ENCODE measurements at regions not wholly inside any gene's neighbourhood (a gene's known extent, or its start where the extent isn't known, plus 50 kb on each side); places are given as distances from the start of the nearest gene placed in this dataset.

- Histone ChIP-seq H3K4me1 (no peaks in the 10 kb centered on the region), H3K9me3 (no peaks in the 10 kb centered on the region), H3K4me3 (no peak overlapping the region), H3K27ac (no peak overlapping the region), H3K27me3 (no peaks in the 10 kb centered on the region), H3K36me3 (no peaks in the 10 kb centered on the region)
- DNase-seq: no peak
- WGBS, 2 donors (ENCODE audit: low coverage in 1 of 2): 72 to 74% methylated on average over 2 of the region's 2 CpGs
- TF ChIP-seq POLR2A (IDR thresholded peaks at IDR 0.05) (no peak), EP300 (IDR thresholded peaks at IDR 0.05; ENCODE audit: low read depth) (no peak), POLR2AphosphoS5 (IDR thresholded peaks at IDR 0.05) (no peak)
- TF ChIP-seq, protein P1, sequence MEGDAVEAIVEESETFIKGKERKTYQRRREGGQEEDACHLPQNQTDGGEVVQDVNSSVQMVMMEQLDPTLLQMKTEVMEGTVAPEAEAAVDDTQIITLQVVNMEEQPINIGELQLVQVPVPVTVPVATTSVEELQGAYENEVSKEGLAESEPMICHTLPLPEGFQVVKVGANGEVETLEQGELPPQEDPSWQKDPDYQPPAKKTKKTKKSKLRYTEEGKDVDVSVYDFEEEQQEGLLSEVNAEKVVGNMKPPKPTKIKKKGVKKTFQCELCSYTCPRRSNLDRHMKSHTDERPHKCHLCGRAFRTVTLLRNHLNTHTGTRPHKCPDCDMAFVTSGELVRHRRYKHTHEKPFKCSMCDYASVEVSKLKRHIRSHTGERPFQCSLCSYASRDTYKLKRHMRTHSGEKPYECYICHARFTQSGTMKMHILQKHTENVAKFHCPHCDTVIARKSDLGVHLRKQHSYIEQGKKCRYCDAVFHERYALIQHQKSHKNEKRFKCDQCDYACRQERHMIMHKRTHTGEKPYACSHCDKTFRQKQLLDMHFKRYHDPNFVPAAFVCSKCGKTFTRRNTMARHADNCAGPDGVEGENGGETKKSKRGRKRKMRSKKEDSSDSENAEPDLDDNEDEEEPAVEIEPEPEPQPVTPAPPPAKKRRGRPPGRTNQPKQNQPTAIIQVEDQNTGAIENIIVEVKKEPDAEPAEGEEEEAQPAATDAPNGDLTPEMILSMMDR (IDR thresholded peaks at IDR 0.05): no peak
- in situ Hi-C loops (cut with MboI; ENCODE audit: low pct_ligation_motif_present in 1 of 4, low pct_unique_long_range_greater_than_20kb in 1 of 4, low sequenced_read_pairs in 3 of 4): no loop called here
- intact Hi-C loops (cut with DNase I; ENCODE audit: low total_unique reads): no loop called here
Measured at GRCh38 chrX:7698248-7698647, 144.7 kb upstream of the VCX start.

- H3K4me1 ChIP-seq: no peaks in the 10 kb centered on the region
- no peak for DNase-seq
- intact Hi-C loops (cut with DNase I; ENCODE audit: low total_unique reads): no loop called here
- no peaks in the 10 kb centered on the region for H3K9me3 ChIP-seq
- H3K4me3 ChIP-seq: no peak overlapping the region
- in situ Hi-C loops (cut with MboI; ENCODE audit: low pct_ligation_motif_present in 1 of 4, low pct_unique_long_range_greater_than_20kb in 1 of 4, low sequenced_read_pairs in 3 of 4): no loop called here
- no peaks in the 10 kb centered on the region for H3K27me3 ChIP-seq
- TF ChIP-seq, protein P1 (IDR thresholded peaks at IDR 0.05): no peak
- TF ChIP-seq POLR2AphosphoS5 (IDR thresholded peaks at IDR 0.05): no peak
- no peak for TF ChIP-seq POLR2A (IDR thresholded peaks at IDR 0.05)
- no peak for TF ChIP-seq EP300 (IDR thresholded peaks at IDR 0.05; ENCODE audit: low read depth)
- no peaks in the 10 kb centered on the region for H3K36me3 ChIP-seq
- 43 to 47% methylated on average over 3 to 8 of the region's 8 CpGs for WGBS, 2 donors (ENCODE audit: low coverage in 1 of 2)
- H3K27ac ChIP-seq: no peak overlapping the region
Measured at GRCh38 chrX:7690842-7691241, 152.1 kb upstream of the VCX start.

DNA sequence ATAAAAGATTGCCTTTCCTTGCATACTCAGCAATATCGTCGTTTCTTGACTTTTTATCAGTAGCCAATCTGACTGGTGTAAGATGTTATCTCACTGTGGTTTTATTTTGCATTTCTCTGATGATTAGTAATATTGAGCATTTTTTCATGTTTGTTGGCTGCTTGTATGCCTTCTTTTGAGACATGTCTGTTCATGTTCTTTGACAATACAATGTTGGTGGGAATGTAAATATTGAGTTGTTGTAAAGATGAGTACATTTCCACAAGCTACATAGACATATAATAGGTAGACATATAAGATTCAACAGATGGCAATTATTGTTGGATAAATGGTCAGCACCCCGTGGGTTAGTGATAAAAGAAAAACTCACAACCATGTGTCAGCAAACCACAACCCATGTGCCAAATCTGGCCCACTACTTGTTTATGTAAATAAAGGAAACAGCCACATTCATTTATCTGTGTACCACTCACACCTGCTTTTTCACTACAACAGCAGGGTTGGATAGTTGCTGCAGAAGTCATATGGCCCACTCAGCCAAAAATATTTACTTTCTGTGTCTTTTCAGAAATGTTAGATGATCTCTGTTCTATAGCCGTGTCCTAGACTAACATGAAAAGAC, 153.1 kb upstream of the VCX start:
- H3K27ac ChIP-seq: no peak overlapping the region
- WGBS, 2 donors (ENCODE audit: low coverage in 1 of 2): 65 to 71% methylated on average over 3 to 4 of the region's 4 CpGs
- H3K36me3 ChIP-seq: no peaks in the 10 kb centered on the region
- no peaks in the 10 kb centered on the region for H3K4me1 ChIP-seq
- H3K9me3 ChIP-seq: no peaks in the 10 kb centered on the region
- intact Hi-C loops (cut with DNase I; ENCODE audit: low total_unique reads): no loop called here
- DNase-seq: no peak
- H3K4me3 ChIP-seq: no peak overlapping the region
- H3K27me3 ChIP-seq: no peaks in the 10 kb centered on the region
- no peak for TF ChIP-seq POLR2A (IDR thresholded peaks at IDR 0.05)
- in situ Hi-C loops (cut with MboI; ENCODE audit: low pct_ligation_motif_present in 1 of 4, low pct_unique_long_range_greater_than_20kb in 1 of 4, low sequenced_read_pairs in 3 of 4): no loop called here

DNA sequence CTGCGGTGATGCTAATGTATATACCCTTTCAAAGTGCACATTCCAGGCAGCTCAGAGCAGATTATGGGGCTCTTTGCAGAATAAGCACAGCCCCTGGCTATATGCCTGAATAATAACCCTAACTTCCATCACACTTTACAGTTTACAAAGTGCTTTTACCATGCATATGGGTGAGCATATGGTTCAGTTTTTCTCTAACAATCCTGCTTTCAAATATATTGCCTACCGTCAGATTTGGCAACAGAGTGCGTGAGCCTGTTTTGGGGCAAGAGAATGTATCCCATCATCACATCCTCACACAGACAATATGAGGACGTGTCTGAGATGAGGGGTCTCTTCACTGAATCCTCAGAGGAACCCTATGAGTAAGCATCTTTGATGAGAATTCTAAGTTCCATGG, 162.8 kb upstream of the VCX start:
- intact Hi-C loops (cut with DNase I; ENCODE audit: low total_unique reads) (no loop called here), in situ Hi-C loops (cut with MboI; ENCODE audit: low pct_ligation_motif_present in 1 of 4, low pct_unique_long_range_greater_than_20kb in 1 of 4, low sequenced_read_pairs in 3 of 4) (no loop called here)
- Histone ChIP-seq H3K9me3 (no peaks in the 10 kb centered on the region), H3K36me3 (no peaks in the 10 kb centered on the region), H3K27ac (no peak overlapping the region), H3K4me3 (no peak overlapping the region), H3K4me1 (no peaks in the 10 kb centered on the region), H3K27me3 (no peaks in the 10 kb centered on the region)
- no peak for DNase-seq
- TF ChIP-seq EP300 (IDR thresholded peaks at IDR 0.05; ENCODE audit: low read depth): no peak
- TF ChIP-seq POLR2A (IDR thresholded peaks at IDR 0.05): no peak
- 60 to 75% methylated on average over 1 to 4 of the region's 4 CpGs for WGBS, 2 donors (ENCODE audit: low coverage in 1 of 2)

- DNase-seq: no peak
- no peaks in the 10 kb centered on the region for H3K36me3 ChIP-seq
- H3K9me3 ChIP-seq: no peaks in the 10 kb centered on the region
- H3K27me3 ChIP-seq: no peaks in the 10 kb centered on the region
- 69% methylated on average over 5 of the region's 5 CpGs; no CpG with 5 or more reads in 1 of the 2 donors for WGBS, 2 donors (ENCODE audit: low coverage in 1 of 2)
- in situ Hi-C loops (cut with MboI; ENCODE audit: low pct_ligation_motif_present in 1 of 4, low pct_unique_long_range_greater_than_20kb in 1 of 4, low sequenced_read_pairs in 3 of 4) (no loop called here), intact Hi-C loops (cut with DNase I; ENCODE audit: low total_unique reads) (no loop called here)
- H3K27ac ChIP-seq: no peak overlapping the region
- H3K4me1 ChIP-seq: no peaks in the 10 kb centered on the region
- TF ChIP-seq, protein P1 (IDR thresholded peaks at IDR 0.05): no peak
- TF ChIP-seq EP300 (IDR thresholded peaks at IDR 0.05; ENCODE audit: low read depth) (no peak), POLR2A (IDR thresholded peaks at IDR 0.05) (no peak), POLR2AphosphoS5 (IDR thresholded peaks at IDR 0.05) (no peak)
- no peak overlapping the region for H3K4me3 ChIP-seq
Measured at GRCh38 chrX:7654316-7654715, 188.7 kb upstream of the VCX start.
